NB4 (cell line): ENCODE measurements at regions not wholly inside any gene's neighbourhood (a gene's known extent, or its start where the extent isn't known, plus 50 kb on each side); places are given as distances from the start of the nearest gene placed in this dataset.

Experiments used
- DNase-seq: peaks from one replicate; pipeline ENCODE4 v3.0.0; 2010; ENCODE audit warnings: low read depth
- H3K4me3 ChIP-seq: one replicate; pipeline ENCODE4 v1.5.1; 2011; ENCODE audit warnings: mild to moderate bottlenecking, low read depth, low read length, moderate library complexity
- CTCF ChIP-seq: IDR thresholded peaks from one replicate; pipeline ENCODE4 v1.5.1; 2012; ENCODE audit warnings: low read depth, low read length
- MYC ChIP-seq: IDR thresholded peaks from 2 replicates; pipeline ENCODE4 v1.6.1; 2011; ENCODE audit warnings: low read depth, low read length
- POLR2A ChIP-seq: IDR thresholded peaks from 2 replicates; pipeline ENCODE4 v1.6.1; 2011; ENCODE audit warnings: mild to moderate bottlenecking; ENCODE audit not compliant: insufficient read length; ENCODE audit errors: extremely low read depth
- TF ChIP-seq, protein P1 (sequence below): IDR thresholded peaks from 2 replicates; pipeline ENCODE4 v1.6.1; 2011; ENCODE audit warnings: low read depth, low read length

GRCh38 chr9:87096506-87096905, 149.2 kb upstream of the GAS1 start:
- no peak for DNase-seq
- no peak overlapping the region for H3K4me3 ChIP-seq
- TF ChIP-seq CTCF (no peak), POLR2A (no peak), MYC (no peak)
- TF ChIP-seq, protein P1, sequence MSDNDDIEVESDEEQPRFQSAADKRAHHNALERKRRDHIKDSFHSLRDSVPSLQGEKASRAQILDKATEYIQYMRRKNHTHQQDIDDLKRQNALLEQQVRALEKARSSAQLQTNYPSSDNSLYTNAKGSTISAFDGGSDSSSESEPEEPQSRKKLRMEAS = no peak

GRCh38 chr9:87097238-87097637, 149.9 kb upstream of the GAS1 start:
- TF ChIP-seq MYC (no peak), CTCF (no peak), POLR2A (no peak)
- TF ChIP-seq, protein P1 = no peak
- no peak for DNase-seq

GRCh38 chr9:87099407-87099806, 152.1 kb upstream of the GAS1 start:
- TF ChIP-seq, protein P1 = no peak
- TF ChIP-seq POLR2A = no peak
- TF ChIP-seq CTCF = no peak
- TF ChIP-seq MYC = no peak
- H3K4me3 ChIP-seq = no peak overlapping the region
- DNase-seq = no peak

More at GRCh38 chr9:87097238-87097637, 149.9 kb upstream of the GAS1 start:
- no peak overlapping the region for H3K4me3 ChIP-seq

DNA sequence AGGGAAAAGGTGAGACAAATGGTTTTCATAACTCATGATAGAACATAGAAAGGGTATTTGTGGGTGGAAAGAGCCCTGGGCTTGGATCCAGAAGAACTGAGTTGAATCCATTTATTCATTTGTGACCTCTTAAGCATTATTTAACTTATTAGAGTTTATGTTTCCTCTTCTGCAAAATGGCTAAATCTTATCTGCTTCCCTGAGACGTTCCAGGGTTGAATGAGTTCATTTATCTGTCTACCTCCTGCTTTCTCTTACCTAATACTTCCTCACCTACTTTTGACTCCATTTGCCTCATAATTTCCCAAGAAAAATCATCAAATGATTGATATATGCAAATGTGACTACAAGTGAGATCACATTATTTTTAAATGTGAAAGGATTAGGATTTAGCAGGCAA, 152.7 kb upstream of the GAS1 start:
- DNase-seq = no peak
- H3K4me3 ChIP-seq = no peak overlapping the region
- TF ChIP-seq MYC = no peak
- TF ChIP-seq CTCF = no peak
- no peak for TF ChIP-seq POLR2A
- TF ChIP-seq, protein P1 = no peak

- TF ChIP-seq, protein P1 = no peak
- no peak for TF ChIP-seq MYC
- TF ChIP-seq CTCF = no peak
- TF ChIP-seq POLR2A = no peak
- H3K4me3 ChIP-seq = no peak overlapping the region
- no peak for DNase-seq
Measured at GRCh38 chr9:87102126-87102525, 154.8 kb upstream of the GAS1 start.

DNA sequence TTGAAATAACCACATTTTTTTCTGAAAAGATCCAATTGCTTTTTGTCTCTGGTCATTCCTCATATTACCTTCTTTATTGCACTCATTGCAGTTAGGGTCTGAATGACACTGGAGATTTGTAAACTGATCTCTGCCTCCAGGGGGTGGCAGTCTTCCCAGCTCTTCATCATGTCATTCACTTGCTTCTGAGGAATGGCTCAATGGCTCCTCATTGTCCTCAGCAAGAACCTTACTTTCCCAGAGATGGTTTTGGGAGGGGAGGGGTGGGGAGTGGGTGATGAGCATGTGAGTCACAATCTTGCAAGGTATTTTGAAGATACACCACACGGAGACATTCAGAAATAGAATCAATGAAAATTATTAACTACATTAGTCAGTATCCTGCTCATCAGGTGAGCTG, 159.8 kb upstream of the GAS1 start:
- peak; percentile 5 for DNase-seq
- peak; percentile 18 for TF ChIP-seq CTCF
- no peak for TF ChIP-seq POLR2A
- H3K4me3 ChIP-seq = no peak overlapping the region
